ENCODE measurements at regions not wholly inside any gene's neighbourhood (a gene's known extent, or its start where the extent isn't known, plus 50 kb on each side); places are given as distances from the start of the nearest gene placed in this dataset.
"Not testable (repeated sequence)": the region's sequence is repeated elsewhere in the genome, so short reads cannot be mapped to it uniquely, and the experiment has no call there.

DNA sequence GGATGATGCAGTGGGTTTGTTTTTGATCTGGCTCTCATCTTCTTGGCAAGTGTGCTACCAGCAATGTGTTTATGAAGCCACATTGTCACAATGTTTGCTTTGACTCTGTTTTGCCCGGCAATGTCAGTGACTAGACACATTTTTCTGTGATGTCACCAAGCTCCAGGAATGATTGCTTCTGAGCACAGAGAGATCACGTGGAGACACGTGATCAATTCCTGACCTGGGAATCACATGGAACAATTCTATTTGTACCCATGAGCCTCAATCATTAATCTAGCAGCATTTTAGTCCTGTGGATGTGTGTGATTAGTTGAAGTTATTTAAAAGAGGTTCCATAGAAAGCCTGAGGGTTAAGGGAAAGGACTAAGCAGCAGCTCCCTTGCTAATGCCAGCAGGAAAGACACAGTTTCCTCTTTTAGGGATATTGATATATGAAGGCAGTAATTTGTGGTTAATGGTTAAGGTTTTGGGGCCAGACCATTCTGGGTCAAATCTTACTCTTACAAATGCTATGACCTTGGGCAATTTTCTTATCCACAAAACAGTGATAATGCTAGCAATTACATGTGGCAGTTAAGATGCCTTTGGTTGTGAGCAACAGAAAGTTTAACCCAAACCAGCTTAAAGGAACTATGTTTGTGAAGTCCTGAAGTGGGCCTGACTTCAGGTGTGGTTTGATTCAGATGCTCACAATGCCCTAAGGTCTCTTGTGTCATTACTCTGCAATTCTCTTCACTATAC, 59.0 kb downstream of the FASLG start:
- H3K36me3 Mint-ChIP-seq (ENCODE audit: insufficient read depth in 2 of 2): no peaks in the 10 kb centered on the region
- peaks cover 54% of the 10 kb centered on the region for H3K4me1 Mint-ChIP-seq (ENCODE audit: low read depth)
- peak overlapping the region; percentile 39 for H3K27ac Mint-ChIP-seq
- ATAC-seq (replicated peaks in 1 of 2) (peak in 1 of 2 donors; percentile 59), DNase-seq (no peak)
- no peaks in the 10 kb centered on the region for H3K9me3 Mint-ChIP-seq
- peak overlapping the region in 1 of 2 donors; percentile 14 for H3K4me3 Mint-ChIP-seq
- H3K27me3 Mint-ChIP-seq (ENCODE audit: low read depth): peaks cover 13% of the 10 kb centered on the region

DNA sequence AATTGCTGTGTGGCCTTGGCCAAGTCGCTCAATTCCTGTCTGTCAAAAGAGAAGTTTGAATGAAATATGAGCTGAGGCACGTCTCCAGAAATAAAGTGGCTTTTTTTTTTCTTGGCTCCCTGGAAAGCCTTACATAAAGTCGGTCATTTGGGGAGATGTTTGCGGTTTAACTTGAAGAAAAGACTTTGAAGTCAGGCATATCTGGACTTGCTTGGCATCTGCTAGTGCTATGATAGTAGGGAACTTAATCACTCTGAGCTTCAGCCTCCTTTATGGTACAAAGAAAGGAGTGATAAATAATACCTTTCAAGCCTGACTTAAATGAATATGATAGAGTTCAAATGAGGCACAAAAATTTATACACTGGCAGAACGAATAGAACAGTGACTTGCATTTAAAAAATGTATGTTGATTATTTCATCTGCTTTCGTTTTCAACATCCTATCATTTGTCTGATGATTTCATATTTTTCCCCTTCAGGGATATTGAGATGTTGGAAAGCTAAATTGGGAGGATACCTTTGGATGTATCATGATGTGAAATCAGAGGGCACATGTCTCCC, 60.2 kb downstream of the FASLG start:
- Mint-ChIP-seq H3K36me3 (ENCODE audit: insufficient read depth in 2 of 2) (no peaks in the 10 kb centered on the region), H3K4me1 (ENCODE audit: low read depth) (peaks cover 45% of the 10 kb centered on the region), H3K27ac (no peak overlapping the region), H3K4me3 (no peak overlapping the region), H3K9me3 (no peaks in the 10 kb centered on the region), H3K27me3 (ENCODE audit: low read depth) (peaks cover 5% of the 10 kb centered on the region)
- DNase-seq (no peak), ATAC-seq (replicated peaks in 1 of 2) (no peak)

- H3K9me3 Mint-ChIP-seq: no peaks in the 10 kb centered on the region
- H3K36me3 Mint-ChIP-seq (ENCODE audit: insufficient read depth in 2 of 2): no peaks in the 10 kb centered on the region
- H3K4me1 Mint-ChIP-seq (ENCODE audit: low read depth): peaks cover 48% of the 10 kb centered on the region
- ATAC-seq (replicated peaks in 1 of 2): peak in 1 of 2 donors; percentile 37
- peaks cover 5% of the 10 kb centered on the region for H3K27me3 Mint-ChIP-seq (ENCODE audit: low read depth)
- peak overlapping the region in 1 of 2 donors; percentile 7 for H3K4me3 Mint-ChIP-seq
- DNase-seq: no peak
- peak overlapping the region; percentile 43 for H3K27ac Mint-ChIP-seq
Observed at GRCh38 chr1:172719694-172720138, 60.8 kb downstream of the FASLG start.

- Mint-ChIP-seq H3K9me3 (no peaks in the 10 kb centered on the region), H3K27me3 (ENCODE audit: low read depth) (peaks cover 5% of the 10 kb centered on the region), H3K36me3 (ENCODE audit: insufficient read depth in 2 of 2) (no peaks in the 10 kb centered on the region), H3K27ac (no peak overlapping the region), H3K4me1 (ENCODE audit: low read depth) (peaks cover 54% of the 10 kb centered on the region), H3K4me3 (no peak overlapping the region)
- DNase-seq (no peak), ATAC-seq (replicated peaks in 1 of 2) (no peak)
Observed at GRCh38 chr1:172720339-172720738, 61.4 kb downstream of the FASLG start.

GRCh38 chr1:172723251-172723650, 64.3 kb downstream of the FASLG start:
- ATAC-seq (replicated peaks in 1 of 2) (no peak), DNase-seq (no peak)
- Mint-ChIP-seq H3K27ac (no peak overlapping the region), H3K4me1 (ENCODE audit: low read depth) (peaks cover 44% of the 10 kb centered on the region), H3K36me3 (ENCODE audit: insufficient read depth in 2 of 2) (peaks cover 2% of the 10 kb centered on the region in 2 donors), H3K4me3 (no peak overlapping the region), H3K27me3 (ENCODE audit: low read depth) (peaks cover 5% of the 10 kb centered on the region), H3K9me3 (peaks cover under 1 to 4% of the 10 kb centered on the region in 2 donors)

DNA sequence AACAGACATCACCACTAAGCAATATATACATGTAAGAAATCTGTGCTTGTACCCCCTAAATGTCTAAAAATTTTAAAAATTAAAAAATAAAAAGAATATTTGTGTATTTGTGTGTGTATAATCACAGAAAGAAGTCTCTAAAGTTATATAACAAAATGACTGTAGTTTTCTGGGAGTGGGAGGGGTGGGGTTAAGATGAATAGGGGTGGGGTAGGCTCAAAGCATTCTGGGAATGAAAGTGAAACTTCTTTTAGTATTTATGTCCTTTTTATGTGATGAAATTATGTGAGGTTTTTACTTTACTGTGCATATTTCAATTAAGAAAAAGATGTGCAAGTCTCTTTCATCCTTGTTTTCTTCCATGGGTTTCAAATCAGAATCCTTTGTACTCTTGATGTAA, 65.3 kb downstream of the FASLG start:
- H3K27ac Mint-ChIP-seq: peak overlapping the region; percentile 40
- peaks cover 8% of the 10 kb centered on the region in 2 donors for H3K9me3 Mint-ChIP-seq
- peak overlapping the region in 1 of 2 donors; percentile 14 for H3K4me3 Mint-ChIP-seq
- DNase-seq (no peak), ATAC-seq (replicated peaks in 1 of 2) (no peak)
- peaks cover 34% of the 10 kb centered on the region for H3K4me1 Mint-ChIP-seq (ENCODE audit: low read depth)
- H3K36me3 Mint-ChIP-seq (ENCODE audit: insufficient read depth in 2 of 2): peaks cover 5 to 11% of the 10 kb centered on the region in 2 donors
- peaks cover 5% of the 10 kb centered on the region for H3K27me3 Mint-ChIP-seq (ENCODE audit: low read depth)

DNA sequence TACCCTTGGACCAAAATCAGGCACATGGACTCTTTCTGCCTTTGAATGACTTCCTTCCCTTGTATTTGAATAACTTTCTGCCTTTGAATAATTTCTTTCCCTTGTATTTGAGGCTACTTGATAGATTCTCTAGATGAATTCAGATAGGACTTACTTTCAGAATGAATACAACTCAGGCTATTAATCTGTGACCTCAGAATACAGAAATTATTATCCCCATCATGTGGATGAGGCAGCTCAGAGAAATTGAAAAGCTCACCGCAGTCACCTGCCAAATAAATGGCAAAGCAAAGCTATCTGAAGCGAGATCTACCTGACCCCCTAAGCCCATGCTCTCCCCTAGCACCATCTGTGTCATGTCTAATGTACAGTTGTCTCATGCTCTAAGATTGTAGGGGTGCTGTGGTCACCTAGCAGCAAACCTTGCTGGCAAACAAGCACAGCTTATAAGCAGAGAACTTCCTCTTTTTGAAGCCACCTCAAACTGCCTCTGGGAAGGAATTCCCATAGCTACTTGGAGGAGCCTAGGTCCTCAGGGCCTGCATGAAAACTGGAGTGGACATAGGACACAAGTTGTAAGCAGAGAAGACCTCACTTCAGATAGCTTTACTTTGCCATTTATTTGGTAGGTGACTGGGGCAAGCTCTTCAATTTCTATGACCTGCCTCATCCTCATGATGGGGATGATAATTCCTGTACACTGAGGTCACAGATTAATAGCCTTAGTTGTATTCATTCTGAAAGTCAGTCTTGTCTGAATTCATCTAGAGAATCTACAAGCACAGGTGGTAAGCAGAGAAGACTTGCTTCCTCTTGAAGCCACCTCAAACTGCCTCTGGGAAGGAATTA, 66.1 kb downstream of the FASLG start:
- Mint-ChIP-seq H3K4me1 (ENCODE audit: low read depth) (peaks cover 27% of the 10 kb centered on the region), H3K9me3 (peaks cover 8% of the 10 kb centered on the region in 2 donors), H3K27ac (no peak overlapping the region), H3K4me3 (peak overlapping the region in 1 of 2 donors; percentile 25), H3K27me3 (ENCODE audit: low read depth) (peaks cover under 1% of the 10 kb centered on the region), H3K36me3 (ENCODE audit: insufficient read depth in 2 of 2) (peaks cover 5 to 11% of the 10 kb centered on the region in 2 donors)
- DNase-seq: no peak
- ATAC-seq (replicated peaks in 1 of 2): peak; percentile 31 to 38

DNA sequence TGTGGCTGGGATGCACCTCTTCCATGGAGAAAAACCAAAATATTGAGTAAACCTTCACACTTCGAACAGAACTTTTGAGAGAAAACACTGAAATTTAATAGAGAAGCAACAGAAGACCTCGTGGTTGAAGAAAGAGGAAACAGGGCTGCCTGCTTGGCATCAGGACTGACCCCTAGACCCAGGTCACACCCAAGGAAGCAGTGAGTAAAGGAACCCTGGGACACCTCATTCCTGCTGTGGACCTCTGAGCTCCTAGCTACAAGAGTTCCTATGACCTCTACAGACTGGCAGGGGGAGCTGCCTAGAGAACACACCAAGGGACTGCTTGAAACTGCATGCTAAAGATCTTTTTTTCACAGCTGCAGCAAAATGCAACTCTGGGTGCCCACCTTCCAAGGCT, 67.8 kb downstream of the FASLG start:
- ATAC-seq (replicated peaks in 1 of 2) (no peak), DNase-seq (no peak)
- no peaks in the 10 kb centered on the region for H3K27me3 Mint-ChIP-seq (ENCODE audit: low read depth)
- peaks cover 8% of the 10 kb centered on the region in 2 donors for H3K9me3 Mint-ChIP-seq
- H3K36me3 Mint-ChIP-seq (ENCODE audit: insufficient read depth in 2 of 2): peaks cover 5 to 11% of the 10 kb centered on the region in 2 donors
- H3K4me1 Mint-ChIP-seq (ENCODE audit: low read depth): peaks cover 27% of the 10 kb centered on the region
- H3K27ac Mint-ChIP-seq: no peak overlapping the region
- no peak overlapping the region for H3K4me3 Mint-ChIP-seq

- Mint-ChIP-seq H3K27me3 (ENCODE audit: low read depth) (no peaks in the 10 kb centered on the region), H3K4me1 (ENCODE audit: low read depth) (peaks cover 27% of the 10 kb centered on the region)
- ATAC-seq (replicated peaks in 1 of 2): no peak
Observed at GRCh38 chr1:172727275-172727857, 68.5 kb downstream of the FASLG start.

GRCh38 chr1:172727956-172728603, 69.2 kb downstream of the FASLG start:
- H3K36me3 Mint-ChIP-seq (ENCODE audit: insufficient read depth in 2 of 2): peaks cover 5 to 11% of the 10 kb centered on the region in 2 donors
- H3K4me3 Mint-ChIP-seq: no peak overlapping the region
- peaks cover 8% of the 10 kb centered on the region in 2 donors for H3K9me3 Mint-ChIP-seq
- DNase-seq (peak; percentile 44 to 51), ATAC-seq (replicated peaks in 1 of 2) (peak; percentile 83 to 88)
- H3K27me3 Mint-ChIP-seq (ENCODE audit: low read depth): peaks cover 7% of the 10 kb centered on the region
- H3K27ac Mint-ChIP-seq: no peak overlapping the region
- peaks cover 27% of the 10 kb centered on the region for H3K4me1 Mint-ChIP-seq (ENCODE audit: low read depth)

More at GRCh38 chr1:172727275-172727857, 68.5 kb downstream of the FASLG start:
- H3K4me3 Mint-ChIP-seq: no peak overlapping the region
- no peak for DNase-seq
- H3K27ac Mint-ChIP-seq: no peak overlapping the region
- peaks cover 5 to 11% of the 10 kb centered on the region in 2 donors for H3K36me3 Mint-ChIP-seq (ENCODE audit: insufficient read depth in 2 of 2)
- peaks cover 8% of the 10 kb centered on the region in 2 donors for H3K9me3 Mint-ChIP-seq

GRCh38 chr1:172728705-172729104, 69.8 kb downstream of the FASLG start:
- ATAC-seq (replicated peaks in 1 of 2); H3K27me3 Mint-ChIP-seq (ENCODE audit: low read depth); H3K4me3 Mint-ChIP-seq; DNase-seq; H3K27ac Mint-ChIP-seq; H3K9me3 Mint-ChIP-seq: not testable (repeated sequence)
- Mint-ChIP-seq H3K36me3 (ENCODE audit: insufficient read depth in 2 of 2) (peaks cover 5 to 11% of the 10 kb centered on the region in 2 donors), H3K4me1 (ENCODE audit: low read depth) (peaks cover 27% of the 10 kb centered on the region)

GRCh38 chr1:172732427-172732826, 73.5 kb downstream of the FASLG start:
- Mint-ChIP-seq H3K4me3 (no peak overlapping the region), H3K27ac (peak overlapping the region; percentile 29), H3K27me3 (ENCODE audit: low read depth) (peaks cover 7% of the 10 kb centered on the region), H3K9me3 (peaks cover 8% of the 10 kb centered on the region in 2 donors), H3K36me3 (ENCODE audit: insufficient read depth in 2 of 2) (peaks cover 5 to 11% of the 10 kb centered on the region in 2 donors), H3K4me1 (ENCODE audit: low read depth) (no peaks in the 10 kb centered on the region)
- DNase-seq: no peak
- no peak for ATAC-seq (replicated peaks in 1 of 2)

Measured in activated T-cell treated with anti-CD3 and anti-CD28 coated beads, Interleukin-2, amount 50 U/mL, for 72 hours (primary cell).